Vagina (tissue), 2 donors: ENCODE measurements at regions not wholly inside any gene's neighbourhood (a gene's known extent, or its start where the extent isn't known, plus 50 kb on each side); places are given as distances from the start of the nearest gene placed in this dataset.

Experiments used
- CTCF ChIP-seq, 3 experiments: fragments of 450-650 bp in 2 of 3; fragments of 200-600 bp in 1 of 3; sonication (generic) in 1 of 3; IDR thresholded peaks; one replicate each; pipeline ENCODE4 v1.5.1; 2017 to 2019; ENCODE audit warnings: antibody characterized with exemption in 3 of 3, mild to moderate bottlenecking in 2 of 3, moderate library complexity in 2 of 3
- POLR2A ChIP-seq, 2 donors: fragments of 450-650 bp; IDR thresholded peaks; one replicate each; pipeline ENCODE4 v1.6.1; 2017; ENCODE audit warnings: antibody characterized with exemption in 2 of 2, mild to moderate bottlenecking in 2 of 2, moderate library complexity in 2 of 2

- TF ChIP-seq POLR2A (IDR thresholded peaks at IDR 0.05) (no peak), CTCF (IDR thresholded peaks at IDR 0.05) (no peak)
Observed at GRCh38 chrX:102866981-102867656, 70.0 kb upstream of the RAB40AL start.
